GM23248 (cell line): ENCODE measurements at regions not wholly inside any gene's neighbourhood (a gene's known extent, or its start where the extent isn't known, plus 50 kb on each side); places are given as distances from the start of the nearest gene placed in this dataset.

Experiments
- DNase-seq: peaks from one replicate; pipeline ENCODE4 v3.0.0-alpha.2; 2015
- H2AFZ ChIP-seq: fragments of 200-600 bp; sonication (generic); 2 replicates; pipeline ENCODE4 v1.6.1; 2016; ENCODE audit warnings: antibody characterized with exemption
- H3F3A ChIP-seq: fragments of 200-600 bp; sonication (generic); 2 replicates; pipeline ENCODE4 v1.6.1; 2016; ENCODE audit warnings: mild to moderate bottlenecking, antibody characterized with exemption, mixed run types; ENCODE audit not compliant: insufficient read depth
- H3K27ac ChIP-seq: fragments of 200-600 bp; sonication (generic); 2 replicates; pipeline ENCODE4 v1.5.1; 2016; ENCODE audit warnings: mild to moderate bottlenecking
- H3K27me3 ChIP-seq: fragments of 200-600 bp; sonication (generic); replicated peaks from 2 replicates; pipeline ENCODE4 v1.6.1; 2016; ENCODE audit warnings: mild to moderate bottlenecking; ENCODE audit not compliant: insufficient read depth
- H3K36me3 ChIP-seq: fragments of 200-600 bp; sonication (generic); 2 replicates; pipeline ENCODE4 v1.6.1; 2016; ENCODE audit warnings: low read depth, mild to moderate bottlenecking
- H3K4me1 ChIP-seq: fragments of 200-600 bp; sonication (generic); 2 replicates; pipeline ENCODE4 v1.6.1; 2016; ENCODE audit warnings: mild to moderate bottlenecking; ENCODE audit not compliant: insufficient read depth
- H3K4me2 ChIP-seq: fragments of 200-600 bp; sonication (generic); one replicate; pipeline ENCODE4 v1.6.1; 2016; ENCODE audit warnings: mild to moderate bottlenecking; ENCODE audit not compliant: unreplicated experiment
- H3K4me3 ChIP-seq: fragments of 200-600 bp; sonication (generic); 2 replicates; pipeline ENCODE4 v1.5.1; 2016; ENCODE audit warnings: mild to moderate bottlenecking
- H3K79me2 ChIP-seq: fragments of 200-600 bp; sonication (generic); 2 replicates; pipeline ENCODE4 v1.6.1; 2016; ENCODE audit warnings: mild to moderate bottlenecking; ENCODE audit not compliant: insufficient read depth
- H3K9ac ChIP-seq: fragments of 200-600 bp; sonication (generic); 2 replicates; pipeline ENCODE4 v1.6.1; 2016; ENCODE audit warnings: mild to moderate bottlenecking
- H3K9me2 ChIP-seq: fragments of 200-600 bp; sonication (generic); 2 replicates; pipeline ENCODE4 v1.6.1; 2016; ENCODE audit warnings: mixed run types, mild to moderate bottlenecking, moderate library complexity; ENCODE audit not compliant: insufficient read depth
- H3K9me3 ChIP-seq: fragments of 200-600 bp; sonication (generic); one replicate; pipeline ENCODE4 v1.6.1; 2017; ENCODE audit warnings: low read depth
- H4K20me1 ChIP-seq: fragments of 200-600 bp; sonication (generic); 2 replicates; pipeline ENCODE4 v1.6.0; 2016; ENCODE audit not compliant: insufficient read depth
- EZH2 ChIP-seq: fragments of 200-600 bp; sonication (generic); IDR thresholded peaks from 2 replicates; pipeline ENCODE4 v1.6.1; 2018; ENCODE audit warnings: antibody characterized with exemption, mild to moderate bottlenecking; ENCODE audit not compliant: insufficient read depth, poor library complexity, severe bottlenecking
- EZH2phosphoT487 ChIP-seq: fragments of 200-600 bp; sonication (generic); IDR thresholded peaks from 2 replicates; pipeline ENCODE4 v1.6.1; 2018; ENCODE audit warnings: antibody characterized with exemption, moderate library complexity, mild to moderate bottlenecking, low read depth; ENCODE audit not compliant: insufficient read depth
- WGBS, 2 experiments: methylation state at CpG; one replicate each; pipeline ENCODE4 v1.1.6; 2015 to 2017; ENCODE audit warnings: low lambda C conversion rate in 2 of 2, low coverage in 1 of 2; ENCODE audit errors: missing lambda C conversion rate in 2 of 2; 5-methylcytosine and 5-hydroxymethylcytosine counted together
- in situ Hi-C: fragments of 300-500 bp; cut with MboI; formaldehyde crosslinking; loops from 2 replicates; pipeline ENCODE4 v1.15.0; 2020

GRCh38 chr6:99184696-99185095, 164.8 kb downstream of the FAXC start:
- 0 to 2% methylated on average over 2 of the region's 2 CpGs for WGBS, 2 experiments
- Histone ChIP-seq H3F3A (no peaks in the 10 kb centered on the region), H3K9ac (no peak overlapping the region), H3K9me2 (no peaks in the 10 kb centered on the region), H3K4me2 (no peak overlapping the region), H3K36me3 (no peaks in the 10 kb centered on the region), H3K9me3 (no peaks in the 10 kb centered on the region), H3K4me3 (no peak overlapping the region), H3K79me2 (no peaks in the 10 kb centered on the region), H2AFZ (no peak overlapping the region), H3K4me1 (no peaks in the 10 kb centered on the region), H3K27me3 (no peaks in the 10 kb centered on the region), H3K27ac (no peak overlapping the region), H4K20me1 (no peaks in the 10 kb centered on the region)
- no peak for TF ChIP-seq EZH2phosphoT487
- TF ChIP-seq EZH2 = no peak
- no peak for DNase-seq
- in situ Hi-C loops = no loop called here

GRCh38 chr6:99183066-99183465, 166.4 kb downstream of the FAXC start:
- no peaks in the 10 kb centered on the region for H3K27me3 ChIP-seq
- no peaks in the 10 kb centered on the region for H4K20me1 ChIP-seq
- DNase-seq = no peak
- no peaks in the 10 kb centered on the region for H3K9me3 ChIP-seq
- in situ Hi-C loops = no loop called here
- WGBS, 2 experiments = 26 to 27% methylated on average over 1 of the region's 1 CpG
- TF ChIP-seq EZH2 (no peak), EZH2phosphoT487 (no peak)
- H2AFZ ChIP-seq = no peak overlapping the region
- no peaks in the 10 kb centered on the region for H3K9me2 ChIP-seq
- H3K79me2 ChIP-seq = no peaks in the 10 kb centered on the region
- H3K27ac ChIP-seq = no peak overlapping the region
- H3K36me3 ChIP-seq = no peaks in the 10 kb centered on the region
- H3K4me1 ChIP-seq = no peaks in the 10 kb centered on the region
- H3K4me2 ChIP-seq = no peak overlapping the region
- H3K9ac ChIP-seq = no peak overlapping the region
- no peak overlapping the region for H3K4me3 ChIP-seq
- no peaks in the 10 kb centered on the region for H3F3A ChIP-seq

GRCh38 chr6:99181174-99181573, 168.3 kb downstream of the FAXC start:
- Histone ChIP-seq H3K27ac (no peak overlapping the region), H3K4me1 (no peaks in the 10 kb centered on the region), H3K36me3 (no peaks in the 10 kb centered on the region), H3K27me3 (no peaks in the 10 kb centered on the region), H2AFZ (no peak overlapping the region), H3K9me3 (no peaks in the 10 kb centered on the region), H3F3A (no peaks in the 10 kb centered on the region), H3K4me2 (no peak overlapping the region), H3K9ac (no peak overlapping the region), H4K20me1 (no peaks in the 10 kb centered on the region), H3K9me2 (no peaks in the 10 kb centered on the region), H3K4me3 (no peak overlapping the region), H3K79me2 (no peaks in the 10 kb centered on the region)
- 16 to 18% methylated on average over 1 of the region's 1 CpG for WGBS, 2 experiments
- in situ Hi-C loops = no loop called here
- DNase-seq = no peak
- TF ChIP-seq EZH2phosphoT487 = no peak
- TF ChIP-seq EZH2 = no peak

- H3K9ac ChIP-seq = no peak overlapping the region
- no peak for DNase-seq
- H3K4me2 ChIP-seq = no peak overlapping the region
- whole genome bisulfite sequencing, 2 experiments = 6 to 9% methylated on average over 2 of the region's 2 CpGs
- no peaks in the 10 kb centered on the region for H3K9me2 ChIP-seq
- H3K27ac ChIP-seq = no peak overlapping the region
- H3K4me3 ChIP-seq = no peak overlapping the region
- no peaks in the 10 kb centered on the region for H3K9me3 ChIP-seq
- H4K20me1 ChIP-seq = no peaks in the 10 kb centered on the region
- no peaks in the 10 kb centered on the region for H3K79me2 ChIP-seq
- no peaks in the 10 kb centered on the region for H3K36me3 ChIP-seq
- TF ChIP-seq EZH2phosphoT487 (no peak), EZH2 (no peak)
- no peak overlapping the region for H2AFZ ChIP-seq
- in situ Hi-C loops = no loop called here
- no peaks in the 10 kb centered on the region for H3F3A ChIP-seq
- no peaks in the 10 kb centered on the region for H3K4me1 ChIP-seq
- H3K27me3 ChIP-seq = no peaks in the 10 kb centered on the region
These were observed 171.3 kb downstream of the FAXC start for GRCh38 chr6:99178168-99178567.

- Histone ChIP-seq H3K4me3 (no peak overlapping the region), H4K20me1 (no peaks in the 10 kb centered on the region), H3K9me3 (no peaks in the 10 kb centered on the region), H3K79me2 (no peaks in the 10 kb centered on the region), H3K4me1 (no peaks in the 10 kb centered on the region), H3K27ac (no peak overlapping the region), H3K4me2 (no peak overlapping the region), H3K9ac (no peak overlapping the region), H3F3A (no peaks in the 10 kb centered on the region), H2AFZ (no peak overlapping the region), H3K36me3 (no peaks in the 10 kb centered on the region), H3K27me3 (no peaks in the 10 kb centered on the region), H3K9me2 (no peaks in the 10 kb centered on the region)
- DNase-seq = no peak
- in situ Hi-C loops = no loop called here
- 41 to 46% methylated on average over 2 of the region's 2 CpGs for WGBS, 2 experiments
- TF ChIP-seq EZH2 (no peak), EZH2phosphoT487 (no peak)
These were observed 171.7 kb downstream of the FAXC start for GRCh38 chr6:99177736-99178135.
